AG09309 (cell line): ENCODE measurements at regions not wholly inside any gene's neighbourhood (a gene's known extent, or its start where the extent isn't known, plus 50 kb on each side); places are given as distances from the start of the nearest gene placed in this dataset.

Source experiments
- DNase-seq: peaks from one replicate; pipeline ENCODE4 v3.0.0-alpha.2; 2010; ENCODE audit warnings: low read depth
- H3K4me3 ChIP-seq: 2 replicates; pipeline ENCODE4 v1.5.1; 2011; ENCODE audit warnings: mild to moderate bottlenecking, low read depth, low read length, moderate library complexity; ENCODE audit not compliant: control insufficient read depth
- CTCF ChIP-seq: IDR thresholded peaks from 2 replicates; pipeline ENCODE4 v1.5.1; 2011; ENCODE audit warnings: mild to moderate bottlenecking, low read depth, low read length, inconsistent platforms; ENCODE audit not compliant: insufficient read depth, control insufficient read depth; ENCODE audit errors: missing control alignments

- no peak for TF ChIP-seq CTCF
- no peak overlapping the region for H3K4me3 ChIP-seq
- no peak for DNase-seq
These were observed 229.7 kb upstream of the IRX4 start for GRCh38 chr5:2112173-2113025.

DNA sequence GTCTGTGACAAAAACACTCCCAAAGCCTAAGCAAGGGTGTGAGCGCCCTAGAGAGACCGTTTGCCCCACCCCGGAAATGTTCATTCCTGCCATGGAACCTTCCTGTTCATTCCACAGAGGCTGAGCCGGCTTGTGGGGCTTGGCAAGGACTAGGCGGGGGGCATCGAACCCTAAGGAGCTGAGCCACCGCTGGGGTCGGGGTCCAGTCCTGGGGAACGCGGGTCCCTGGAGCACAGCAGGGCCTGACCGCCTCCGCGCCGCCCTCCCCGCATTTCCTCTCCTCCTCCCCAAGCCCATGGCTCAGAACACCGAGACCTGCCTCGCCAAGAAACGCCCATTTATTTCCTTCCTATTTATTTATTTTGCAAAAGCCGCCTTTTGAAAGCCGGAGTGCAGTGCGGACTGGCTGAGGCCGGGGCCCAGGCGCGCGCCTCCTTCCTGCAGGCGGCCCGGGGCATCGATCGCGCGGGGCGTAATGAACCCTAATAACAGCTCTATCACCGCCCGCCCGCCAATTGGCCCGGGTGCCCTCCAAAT lies 228.9 kb upstream of the IRX4 start:
- DNase-seq: no peak
- no peak overlapping the region for H3K4me3 ChIP-seq
- no peak for TF ChIP-seq CTCF

- no peak overlapping the region for H3K4me3 ChIP-seq
- TF ChIP-seq CTCF: no peak
- no peak for DNase-seq
These were observed 228.3 kb upstream of the IRX4 start for GRCh38 chr5:2110934-2111462.

- no peak for DNase-seq
- H3K4me3 ChIP-seq: no peak overlapping the region
- TF ChIP-seq CTCF: no peak
These were observed 227.6 kb upstream of the IRX4 start for GRCh38 chr5:2110137-2110933.

GRCh38 chr5:2109566-2109965 lies 226.8 kb upstream of the IRX4 start:
- DNase-seq: no peak
- no peak for TF ChIP-seq CTCF
- no peak overlapping the region for H3K4me3 ChIP-seq

DNA sequence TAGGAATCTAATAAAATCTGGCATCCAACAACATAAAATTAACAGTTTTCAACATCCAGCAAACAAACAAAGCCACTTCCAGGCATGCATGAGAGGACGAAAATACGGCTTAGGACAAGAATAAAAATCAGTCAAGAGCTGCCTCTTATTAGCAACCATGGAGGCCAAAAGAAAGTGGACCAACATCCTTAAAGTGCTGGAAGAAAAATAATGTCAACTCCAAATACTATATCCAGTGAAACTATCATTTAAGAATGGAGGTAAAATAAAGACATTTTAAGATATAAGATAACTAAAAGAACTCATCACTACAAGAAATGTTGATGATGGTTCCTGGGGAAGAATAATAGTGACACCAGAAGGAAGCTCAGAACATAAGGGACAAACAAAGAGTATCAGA lies 224.0 kb upstream of the IRX4 start:
- H3K4me3 ChIP-seq: no peak overlapping the region
- TF ChIP-seq CTCF: no peak
- DNase-seq: no peak
